Right cardiac atrium (tissue), 5 donors: ENCODE measurements at regions not wholly inside any gene's neighbourhood (a gene's known extent, or its start where the extent isn't known, plus 50 kb on each side); places are given as distances from the start of the nearest gene placed in this dataset.
"Not testable (repeated sequence)": the region's sequence is repeated elsewhere in the genome, so short reads cannot be mapped to it uniquely, and the experiment has no call there.

Experiments
- ATAC-seq, 2 donors: fragments of 200-7000 bp; cut with Tn5 transposase; one replicate each; pipeline versions ENCODE4 v1.8.0 to v1.9.1; 2020; ENCODE audit warnings: moderate library complexity in 2 of 2, mild to moderate bottlenecking in 1 of 2
- DNase-seq, 3 donors: peaks; one replicate each; pipeline ENCODE4 v3.0.0-alpha.2; 2020
- H3K27ac ChIP-seq: one replicate; pipeline ENCODE4 v1.5.1; 2013; ENCODE audit warnings: mild to moderate bottlenecking, low read length, control low read depth, moderate library complexity
- H3K27me3 ChIP-seq: one replicate; pipeline ENCODE4 v1.6.1; 2013; ENCODE audit not compliant: control insufficient read depth, insufficient read depth
- H3K4me1 ChIP-seq: one replicate; pipeline ENCODE4 v1.6.1; 2013; ENCODE audit warnings: low read length; ENCODE audit not compliant: control insufficient read depth, insufficient read depth
- H3K4me3 ChIP-seq: one replicate; pipeline ENCODE4 v1.5.1; 2013; ENCODE audit warnings: low read length, control low read depth
- H3K9me3 ChIP-seq: one replicate; pipeline ENCODE4 v1.6.1; 2013; ENCODE audit warnings: low read length; ENCODE audit not compliant: control insufficient read depth
- WGBS: extraction: QIAGEN DNeasy Blood & Tissue Kit; methylation state at CpG from one replicate; pipeline ENCODE4 v1.1.7; 2013; 5-methylcytosine and 5-hydroxymethylcytosine counted together
- intact Hi-C, 4 donors: fragments of 100-400 bp; cut with DNase I; formaldehyde crosslinking; loops; one replicate each; pipeline versions ENCODE4 v1.11.0 to v1.14.0; 2022 to 2023
- donor health status: healthy with polysubstance abuse.
- donor health status: DM: no; HTN: yes; CAD: no.
- donor health status: DM: no; HTN: no; CAD: no.
- donor health status: DM: no; HTN: yes; CAD: no; lungs with severe emphysema.
- donor health status: DM: yes; HTN: yes; CAD: no.

GRCh38 chr15:31222773-31223341 is 103.8 kb upstream of the KLF13 start:
- 70% methylated on average over 10 of the region's 10 CpGs for WGBS
- no peaks in the 10 kb centered on the region for H3K9me3 ChIP-seq
- no peaks in the 10 kb centered on the region for H3K27me3 ChIP-seq
- peaks cover 4% of the 10 kb centered on the region for H3K4me1 ChIP-seq
- DNase-seq = peak in 2 of 3 donors; percentile 27 to 35
- intact Hi-C loops = no loop called here
- peak; percentile 14 to 22 for ATAC-seq
- no peak overlapping the region for H3K27ac ChIP-seq
- no peak overlapping the region for H3K4me3 ChIP-seq

DNA sequence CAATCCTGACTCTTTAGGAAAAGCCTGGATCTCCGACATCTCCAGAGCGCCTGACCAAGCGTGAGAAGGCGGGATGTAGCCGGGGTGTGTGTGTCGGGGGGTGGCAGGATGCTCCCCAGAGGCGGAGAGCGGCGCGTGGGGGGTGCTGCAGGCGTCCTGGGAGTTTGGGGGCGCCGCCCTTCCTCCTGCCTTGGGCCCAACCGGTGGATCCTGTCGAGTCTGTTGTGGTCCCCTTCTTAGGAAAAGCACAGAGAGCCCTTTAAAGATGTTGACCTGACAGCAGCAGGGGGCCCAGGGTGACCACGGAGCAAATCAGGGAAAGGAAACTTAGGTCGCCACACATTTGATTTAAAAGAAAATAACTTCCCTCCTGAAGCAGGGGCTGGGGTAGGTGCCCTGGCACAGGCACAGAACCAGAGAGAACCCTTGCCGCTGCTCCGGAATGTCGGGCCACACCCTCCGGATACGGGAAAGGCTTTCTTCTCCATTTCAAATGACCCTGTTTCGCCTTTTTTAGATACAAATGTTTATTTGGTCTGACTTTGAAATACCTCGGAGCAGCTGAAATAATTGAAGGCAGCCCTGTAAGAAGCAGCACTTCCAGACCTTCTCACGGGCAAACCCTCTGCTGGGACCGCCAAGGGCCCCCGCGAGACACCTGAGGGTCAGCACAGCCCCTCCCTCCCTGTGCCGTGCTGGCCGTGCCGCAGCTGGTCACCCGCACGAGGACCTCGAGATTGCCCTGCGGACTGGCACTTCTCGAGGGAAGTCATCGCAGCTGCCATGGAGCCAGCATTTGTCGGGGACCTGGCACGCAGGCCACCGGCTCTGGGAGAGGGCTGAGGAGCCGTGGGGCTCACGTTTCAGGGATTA is 102.9 kb upstream of the KLF13 start:
- no peak overlapping the region for H3K4me3 ChIP-seq
- 42% methylated on average over 42 of the region's 42 CpGs for WGBS
- H3K4me1 ChIP-seq = peaks cover 4% of the 10 kb centered on the region
- ATAC-seq (peak; percentile 47 to 84), DNase-seq (peak in 2 of 3 donors; percentile 66 to 72)
- intact Hi-C loops = no loop called here
- no peak overlapping the region for H3K27ac ChIP-seq
- H3K27me3 ChIP-seq = no peaks in the 10 kb centered on the region
- H3K9me3 ChIP-seq = no peaks in the 10 kb centered on the region

DNA sequence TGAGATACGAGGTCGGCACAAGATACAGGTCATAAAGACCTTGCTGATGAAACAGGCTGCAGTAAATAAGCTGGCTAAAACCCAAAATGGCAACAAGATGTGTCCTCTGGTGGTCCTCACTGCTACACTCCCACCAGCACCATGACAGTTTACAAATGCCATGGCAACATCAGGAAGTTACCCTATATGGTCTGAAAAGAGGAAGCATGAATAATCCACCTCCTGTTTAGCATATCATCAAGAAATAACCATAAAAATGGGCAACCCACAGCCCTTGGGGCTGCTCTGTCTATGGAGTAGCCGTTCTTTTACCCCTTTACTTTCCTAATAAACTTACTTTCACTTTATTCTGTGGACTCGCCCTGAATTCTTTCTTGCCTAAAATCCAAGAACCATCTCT is 102.0 kb upstream of the KLF13 start:
- H3K9me3 ChIP-seq, H3K27me3 ChIP-seq, ATAC-seq, H3K4me1 ChIP-seq, DNase-seq, H3K4me3 ChIP-seq, intact Hi-C loops, H3K27ac ChIP-seq: not testable (repeated sequence)
- WGBS = 54% methylated on average over 4 of the region's 4 CpGs

DNA sequence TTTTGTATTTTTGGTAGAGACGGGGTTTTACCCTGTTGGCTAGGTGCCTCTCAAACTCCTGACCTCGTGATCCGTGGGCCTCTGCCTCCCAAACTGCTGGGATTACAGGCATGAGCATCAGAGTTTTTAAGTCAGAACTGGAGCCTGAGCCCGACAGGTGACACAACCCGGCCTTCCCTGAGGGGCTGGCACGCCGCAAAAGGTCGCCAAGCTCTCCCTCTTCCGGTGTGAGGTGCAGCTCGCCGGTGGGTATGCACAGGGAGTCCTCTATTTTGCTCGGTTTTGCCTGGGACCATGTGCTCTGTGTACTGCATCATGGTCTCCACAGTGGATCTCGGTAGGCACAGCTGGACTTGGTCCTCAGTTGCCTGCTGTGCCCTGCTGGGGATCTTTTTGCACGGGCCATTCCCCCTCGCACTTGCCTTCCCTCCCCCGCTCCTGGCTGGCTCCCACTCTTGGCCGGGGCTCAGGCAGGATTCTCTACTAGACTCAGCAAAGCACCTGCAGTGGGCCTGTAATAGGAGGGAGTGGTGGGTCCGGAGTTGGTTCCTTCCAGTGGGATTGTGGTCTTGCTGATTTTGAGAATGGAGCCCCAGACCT is 101.2 kb upstream of the KLF13 start:
- DNase-seq (peak in 2 of 3 donors; percentile 30 to 41), ATAC-seq (no peak)
- Histone ChIP-seq H3K4me1 (peaks cover 4% of the 10 kb centered on the region), H3K27me3 (no peaks in the 10 kb centered on the region), H3K27ac (no peak overlapping the region), H3K9me3 (no peaks in the 10 kb centered on the region), H3K4me3 (no peak overlapping the region)
- 91% methylated on average over 18 of the region's 18 CpGs for WGBS
- intact Hi-C loops = no loop called here

- peak in 1 of 3 donors; percentile 4 for DNase-seq
- no peaks in the 10 kb centered on the region for H3K9me3 ChIP-seq
- ATAC-seq = no peak
- 95% methylated on average over 9 of the region's 9 CpGs for WGBS
- intact Hi-C loops = no loop called here
- peaks cover 4% of the 10 kb centered on the region for H3K4me1 ChIP-seq
- H3K27ac ChIP-seq = no peak overlapping the region
- no peak overlapping the region for H3K4me3 ChIP-seq
- no peaks in the 10 kb centered on the region for H3K27me3 ChIP-seq
Observed at GRCh38 chr15:31226021-31226420, 100.6 kb upstream of the KLF13 start.

DNA sequence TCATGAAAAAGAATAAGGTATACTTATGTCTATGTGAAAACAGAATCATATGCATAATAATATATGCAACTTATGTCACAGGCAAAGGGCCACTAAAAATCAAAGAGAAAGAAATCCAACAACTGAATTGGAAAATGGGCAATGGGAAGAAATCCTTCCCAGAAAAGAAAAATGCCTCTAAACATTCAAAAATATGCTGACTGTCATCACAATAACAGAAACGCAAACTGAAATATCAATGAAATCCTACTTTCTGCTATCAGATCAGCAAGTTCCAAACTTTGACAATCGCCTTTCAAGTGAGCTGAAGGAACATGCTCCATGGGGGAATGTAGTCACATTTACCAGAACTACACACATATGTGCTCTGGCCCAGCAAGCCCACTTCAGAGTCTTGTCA is 99.4 kb upstream of the KLF13 start:
- ATAC-seq = no peak
- no peak overlapping the region for H3K27ac ChIP-seq
- no peak for DNase-seq
- H3K4me3 ChIP-seq = no peak overlapping the region
- H3K27me3 ChIP-seq = no peaks in the 10 kb centered on the region
- intact Hi-C loops = no loop called here
- WGBS = 92% methylated on average over 2 of the region's 2 CpGs
- H3K4me1 ChIP-seq = peaks cover 4% of the 10 kb centered on the region
- H3K9me3 ChIP-seq = no peaks in the 10 kb centered on the region

- 76% methylated on average over 7 of the region's 7 CpGs for WGBS
- DNase-seq (no peak), ATAC-seq (no peak)
- intact Hi-C loops = no loop called here
- Histone ChIP-seq H3K27me3 (no peaks in the 10 kb centered on the region), H3K9me3 (no peaks in the 10 kb centered on the region), H3K27ac (no peak overlapping the region), H3K4me3 (no peak overlapping the region), H3K4me1 (peaks cover 4% of the 10 kb centered on the region)
Observed at GRCh38 chr15:31228011-31228484, 98.6 kb upstream of the KLF13 start.

- 70% methylated on average over 8 of the region's 8 CpGs for WGBS
- H3K9me3 ChIP-seq = no peaks in the 10 kb centered on the region
- peaks cover 1% of the 10 kb centered on the region for H3K4me1 ChIP-seq
- H3K27me3 ChIP-seq = no peaks in the 10 kb centered on the region
- H3K27ac ChIP-seq = no peak overlapping the region
- intact Hi-C loops = no loop called here
- DNase-seq (peak in 1 of 3 donors; percentile 70), ATAC-seq (peak; percentile 56 to 91)
- no peak overlapping the region for H3K4me3 ChIP-seq
Observed at GRCh38 chr15:31228980-31229826, 97.4 kb upstream of the KLF13 start.

GRCh38 chr15:31230630-31231485 is 95.8 kb upstream of the KLF13 start:
- intact Hi-C loops = no loop called here
- ATAC-seq (no peak), DNase-seq (peak in 1 of 3 donors; percentile 10)
- H3K27me3 ChIP-seq = no peaks in the 10 kb centered on the region
- H3K27ac ChIP-seq = no peak overlapping the region
- WGBS = 92% methylated on average over 6 of the region's 6 CpGs
- H3K4me1 ChIP-seq = peaks cover 4% of the 10 kb centered on the region
- H3K4me3 ChIP-seq = no peak overlapping the region
- H3K9me3 ChIP-seq = no peaks in the 10 kb centered on the region

DNA sequence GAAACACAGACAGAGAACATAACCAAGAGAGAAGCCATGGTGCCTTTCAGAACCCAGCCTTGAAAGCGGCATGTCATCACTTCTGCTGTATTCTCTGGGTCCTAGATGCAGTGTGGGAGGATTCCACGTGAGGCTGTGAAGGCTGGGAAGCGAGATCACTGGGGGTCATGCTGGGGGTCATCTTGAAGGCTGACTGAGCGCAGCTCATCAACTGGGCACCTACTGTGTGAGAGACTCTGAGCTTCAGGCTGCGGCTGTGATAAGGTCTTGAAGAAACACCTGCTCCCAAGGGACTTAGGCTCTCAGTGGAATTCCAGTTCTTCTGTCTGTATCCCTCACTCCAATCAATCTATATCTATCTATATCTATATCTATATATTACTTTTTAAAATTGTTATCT is 91.8 kb upstream of the KLF13 start:
- Histone ChIP-seq H3K4me3 (no peak overlapping the region), H3K4me1 (peaks cover 7% of the 10 kb centered on the region), H3K27ac (no peak overlapping the region), H3K27me3 (no peaks in the 10 kb centered on the region), H3K9me3 (no peaks in the 10 kb centered on the region)
- DNase-seq (peak in 1 of 3 donors; percentile 5), ATAC-seq (no peak)
- intact Hi-C loops = no loop called here
- WGBS = 79% methylated on average over 5 of the region's 5 CpGs
